ENCODE measurements at regions not wholly inside any gene's neighbourhood (a gene's known extent, or its start where the extent isn't known, plus 50 kb on each side); places are given as distances from the start of the nearest gene placed in this dataset.

GRCh38 chr7:41624818-41625217 lies 78.1 kb downstream of the INHBA start (continued):
- TF ChIP-seq RAD21 (IDR thresholded peaks at IDR 0.05; ENCODE audit: insufficient read depth, low read depth, low read length) = no peak

GRCh38 chr7:41621953-41622831 lies 80.7 kb downstream of the INHBA start:
- Histone ChIP-seq H2AFZ (ENCODE audit: control insufficient read depth, low read depth, low read length) (no peak overlapping the region), H3K4me2 (ENCODE audit: control insufficient read depth, insufficient read depth) (no peak overlapping the region), H3K9me3 (replicated peaks; ENCODE audit: control insufficient read depth, insufficient read depth, low read length) (no peaks in the 10 kb centered on the region; the same call in 2 of the 3 replicates), H3K27ac (ENCODE audit: control insufficient read depth, insufficient read depth) (no peak overlapping the region), H3K79me2 (ENCODE audit: control insufficient read depth, insufficient read depth, low read length) (no peaks in the 10 kb centered on the region), H3K27me3 (replicated peaks in 1 of 2; ENCODE audit: control insufficient read depth in 2 of 2, insufficient read depth in 2 of 2, low read length in 1 of 2) (no peaks in the 10 kb centered on the region), H4K20me1 (ENCODE audit: control insufficient read depth, insufficient read depth) (no peaks in the 10 kb centered on the region), H3K4me3 (no peak overlapping the region), H3K36me3 (ENCODE audit: control insufficient read depth in 2 of 2, insufficient read depth in 2 of 2, low read length in 1 of 2) (no peaks in the 10 kb centered on the region), H3K4me1 (ENCODE audit: control insufficient read depth, insufficient read depth, low read length) (no peaks in the 10 kb centered on the region), H3K9ac (ENCODE audit: control insufficient read depth, insufficient read depth, low read length) (no peak overlapping the region)
- SMC1A ChIA-PET (ENCODE audit: uncharacterized antibody, unreplicated experiment) = interaction anchor here (1.3 kb wide), 1 partner anchor 11 kb away, joined by 3 read pairs; no protein-coding TSS in a partner anchor
- CTCF ChIA-PET = interaction anchor here (0.7 to 1.2 kb wide), 2 partner anchors 15 to 55 kb away, joined by 3 read pairs; no protein-coding TSS in a partner anchor
- no peak for ATAC-seq
- TF ChIP-seq ZBTB40 (IDR thresholded peaks at IDR 0.05; ENCODE audit: borderline replicate concordance) (no peak), FOXM1 (IDR thresholded peaks at IDR 0.05; ENCODE audit: low read depth, low read length) (no peak)
- no TSS peak for BruUV-seq (replicated peaks)
- RAD21 ChIA-PET (ENCODE audit: unreplicated experiment) = no interaction called here
- 24% methylated on average over 7 of the region's 7 CpGs for WGBS (ENCODE audit: insufficient coverage, insufficient replicate concordance, low lambda C conversion rate, missing lambda C conversion rate)
- no peak for FAIRE-seq
- in situ Hi-C loops (cut with MboI) (no loop called here), intact Hi-C loops (cut with micrococcal nuclease; ENCODE audit: unreplicated experiment) (no loop called here)
- POLR2A ChIA-PET = no interaction called here
- DNase-seq (ENCODE audit: low read depth, low spot score) = no peak

All from GM12878 (cell line).